Left lung (tissue), 4 donors: ENCODE measurements at regions not wholly inside any gene's neighbourhood (a gene's known extent, or its start where the extent isn't known, plus 50 kb on each side); places are given as distances from the start of the nearest gene placed in this dataset.

ENCODE experiments used
- ATAC-seq: fragments of 200-7000 bp; cut with Tn5 transposase; one replicate; pipeline ENCODE4 v1.9.1; 2020; ENCODE audit warnings: moderate library complexity
- DNase-seq, 4 donors: peaks; one replicate each; pipeline ENCODE4 v3.0.0-alpha.2; 2013 to 2020
- H3K27ac ChIP-seq, 2 donors: fragments of 200-600 bp; sonication (generic) in 1 of 2; one replicate each; pipeline versions ENCODE4 v1.5.0 to v1.8.0; 2020 to 2021
- H3K27me3 ChIP-seq, 2 donors: fragments of 200-600 bp; sonication (generic) in 1 of 2; one replicate each; pipeline versions ENCODE4 v1.5.0 to v1.8.0; 2020 to 2021
- H3K36me3 ChIP-seq, 2 donors: fragments of 200-600 bp; sonication (generic) in 1 of 2; one replicate each; pipeline versions ENCODE4 v1.5.0 to v1.8.0; 2020 to 2021
- H3K4me1 ChIP-seq, 2 donors: fragments of 200-600 bp; one replicate each; pipeline ENCODE4 v1.8.0; 2021
- H3K4me3 ChIP-seq, 2 donors: fragments of 200-600 bp; sonication (generic) in 1 of 2; one replicate each; pipeline versions ENCODE4 v1.5.0 to v1.8.0; 2020 to 2021; ENCODE audit warnings: mild to moderate bottlenecking in 1 of 2
- H3K9me3 ChIP-seq, 2 donors: fragments of 200-600 bp; sonication (generic) in 1 of 2; one replicate each; pipeline versions ENCODE4 v1.5.0 to v1.8.0; 2020 to 2021
- CTCF ChIP-seq, 2 donors: fragments of 200-600 bp; sonication (generic) in 1 of 2; IDR thresholded peaks; one replicate each; pipeline versions ENCODE4 v1.5.0 to v1.8.0; 2021; ENCODE audit warnings: antibody characterized with exemption in 2 of 2
- intact Hi-C, 2 donors: fragments of 100-400 bp; cut with DNase I; formaldehyde crosslinking; loops; one replicate each; pipeline versions ENCODE4 v1.11.2 to v1.14.2; 2022
- donor health status: DM: no; HTN: yes; CAD: no.
- donor health status: DM: no; HTN: no; CAD: no.

- no peaks in the 10 kb centered on the region for H3K27me3 ChIP-seq
- DNase-seq (no peak), ATAC-seq (no peak)
- H3K36me3 ChIP-seq: no peaks in the 10 kb centered on the region
- H3K4me1 ChIP-seq: no peaks in the 10 kb centered on the region
- intact Hi-C loops: no loop called here
- no peaks in the 10 kb centered on the region for H3K9me3 ChIP-seq
- no peak overlapping the region for H3K4me3 ChIP-seq
- no peak overlapping the region for H3K27ac ChIP-seq
- TF ChIP-seq CTCF (IDR thresholded peaks at IDR 0.05): no peak
These were observed 261.1 kb upstream of the DAPK1 start for GRCh38 chr9:87236546-87236945.

GRCh38 chr9:87237336-87237735 lies 260.3 kb upstream of the DAPK1 start:
- H3K27ac ChIP-seq: no peak overlapping the region
- no peak overlapping the region for H3K4me3 ChIP-seq
- no peak for TF ChIP-seq CTCF (IDR thresholded peaks at IDR 0.05)
- ATAC-seq (no peak), DNase-seq (no peak)
- no peaks in the 10 kb centered on the region for H3K9me3 ChIP-seq
- H3K4me1 ChIP-seq: no peaks in the 10 kb centered on the region
- H3K27me3 ChIP-seq: no peaks in the 10 kb centered on the region
- no peaks in the 10 kb centered on the region for H3K36me3 ChIP-seq
- intact Hi-C loops: no loop called here

GRCh38 chr9:87238545-87238944 lies 259.1 kb upstream of the DAPK1 start:
- no peak for TF ChIP-seq CTCF (IDR thresholded peaks at IDR 0.05)
- no peaks in the 10 kb centered on the region for H3K27me3 ChIP-seq

GRCh38 chr9:87239312-87239711 lies 258.4 kb upstream of the DAPK1 start:
- Histone ChIP-seq H3K4me1 (no peaks in the 10 kb centered on the region), H3K27ac (no peak overlapping the region), H3K27me3 (no peaks in the 10 kb centered on the region), H3K36me3 (no peaks in the 10 kb centered on the region), H3K4me3 (no peak overlapping the region), H3K9me3 (no peaks in the 10 kb centered on the region)
- intact Hi-C loops: no loop called here
- ATAC-seq (no peak), DNase-seq (no peak)
- no peak for TF ChIP-seq CTCF (IDR thresholded peaks at IDR 0.05)

More at GRCh38 chr9:87238545-87238944, 259.1 kb upstream of the DAPK1 start:
- no peaks in the 10 kb centered on the region for H3K4me1 ChIP-seq
- ATAC-seq (no peak), DNase-seq (no peak)
- no peaks in the 10 kb centered on the region for H3K36me3 ChIP-seq
- no peak overlapping the region for H3K4me3 ChIP-seq
- H3K9me3 ChIP-seq: no peaks in the 10 kb centered on the region
- intact Hi-C loops: no loop called here
- no peak overlapping the region for H3K27ac ChIP-seq

- Histone ChIP-seq H3K27ac (no peak overlapping the region), H3K27me3 (no peaks in the 10 kb centered on the region), H3K9me3 (no peaks in the 10 kb centered on the region), H3K4me1 (no peaks in the 10 kb centered on the region), H3K36me3 (no peaks in the 10 kb centered on the region), H3K4me3 (no peak overlapping the region)
- no peak for ATAC-seq
- no peak for DNase-seq
- TF ChIP-seq CTCF (IDR thresholded peaks at IDR 0.05): no peak
- intact Hi-C loops: no loop called here
These were observed 254.1 kb upstream of the DAPK1 start for GRCh38 chr9:87243602-87244001.
